Lung (tissue), 11 donors: ENCODE measurements at regions not wholly inside any gene's neighbourhood (a gene's known extent, or its start where the extent isn't known, plus 50 kb on each side); places are given as distances from the start of the nearest gene placed in this dataset.

Source experiments
- ATAC-seq: fragments of 200-7000 bp; cut with Tn5 transposase; one replicate; pipeline ENCODE4 v1.9.1; 2020; ENCODE audit warnings: moderate number of reproducible peaks; ENCODE audit not compliant: insufficient read depth, low FRiP score
- DNase-seq, 3 donors: peaks; one replicate each; pipeline ENCODE4 v3.0.0-alpha.2; 2013 to 2017
- H3K27ac ChIP-seq, 2 donors: one replicate each; pipeline ENCODE4 v1.5.1; 2013; ENCODE audit warnings: mild to moderate bottlenecking in 2 of 2, moderate library complexity in 2 of 2, control low read depth in 1 of 2, inconsistent platforms in 1 of 2, low read depth in 1 of 2, low read length in 1 of 2
- H3K27me3 ChIP-seq, 3 donors: one replicate each; pipeline ENCODE4 v1.5.1; 2013; ENCODE audit warnings: low read length in 2 of 3; ENCODE audit not compliant: control insufficient read depth in 3 of 3, insufficient read depth in 3 of 3
- H3K36me3 ChIP-seq, 4 donors: one replicate each; pipeline ENCODE4 v1.5.1; 2013; ENCODE audit warnings: low read length in 4 of 4, mild to moderate bottlenecking in 1 of 4, moderate library complexity in 1 of 4; ENCODE audit not compliant: control insufficient read depth in 4 of 4, insufficient read depth in 4 of 4
- H3K4me1 ChIP-seq, 5 donors: one replicate each; pipeline ENCODE4 v1.5.1; 2013; ENCODE audit warnings: low read length in 5 of 5, mild to moderate bottlenecking in 2 of 5, moderate library complexity in 1 of 5; ENCODE audit not compliant: control insufficient read depth in 5 of 5, insufficient read depth in 5 of 5
- H3K4me3 ChIP-seq: one replicate; pipeline ENCODE4 v1.5.1; 2013; ENCODE audit warnings: mild to moderate bottlenecking, control low read depth, moderate library complexity
- H3K9ac ChIP-seq, 2 donors: one replicate each; pipeline ENCODE4 v1.5.1; 2013; ENCODE audit warnings: low read length in 2 of 2, control low read depth in 1 of 2; ENCODE audit not compliant: insufficient read depth in 1 of 2
- H3K9me3 ChIP-seq, 4 donors: one replicate each; pipeline ENCODE4 v1.5.1; 2013; ENCODE audit warnings: low read length in 3 of 4, mild to moderate bottlenecking in 1 of 4, moderate library complexity in 1 of 4; ENCODE audit not compliant: control insufficient read depth in 4 of 4, insufficient read depth in 3 of 4
- CTCF ChIP-seq: IDR thresholded peaks from 2 replicates; pipeline ENCODE4 v1.5.1; 2012; ENCODE audit warnings: mild to moderate bottlenecking; ENCODE audit errors: control extremely low read depth, extremely low read depth
- WGBS, 2 donors: extraction: QIAGEN DNeasy Blood & Tissue Kit; methylation state at CpG; one replicate each; pipeline ENCODE4 v1.1.7; 2013; 5-methylcytosine and 5-hydroxymethylcytosine counted together
- donor health status: control.
- donor health status: control.
- donor health status: Bipolar disorder and iron deficiency.
- donor health status: healthy.
- donor health status: DM: yes; HTN: yes; CAD: no.

GRCh38 chr7:49714182-49714581 is 59.3 kb upstream of the VWC2 start:
- Histone ChIP-seq H3K9me3 (peaks cover 0 to 4% (median 0%) of the 10 kb centered on the region in 4 donors), H3K36me3 (no peaks in the 10 kb centered on the region), H3K9ac (no peak overlapping the region), H3K4me1 (no peaks in the 10 kb centered on the region), H3K4me3 (no peak overlapping the region), H3K27ac (no peak overlapping the region), H3K27me3 (no peaks in the 10 kb centered on the region)
- WGBS, 2 donors: 53 to 58% methylated on average over 2 of the region's 2 CpGs
- ATAC-seq (no peak), DNase-seq (no peak)
- TF ChIP-seq CTCF: no peak

GRCh38 chr7:49715486-49715885 is 58.0 kb upstream of the VWC2 start:
- Histone ChIP-seq H3K9ac (no peak overlapping the region), H3K4me1 (no peaks in the 10 kb centered on the region), H3K27me3 (no peaks in the 10 kb centered on the region), H3K9me3 (peaks cover 0 to 4% (median 0%) of the 10 kb centered on the region in 4 donors), H3K36me3 (no peaks in the 10 kb centered on the region), H3K4me3 (no peak overlapping the region), H3K27ac (no peak overlapping the region)
- ATAC-seq (no peak), DNase-seq (no peak)
- no peak for TF ChIP-seq CTCF
- WGBS, 2 donors: 83 to 88% methylated on average over 2 of the region's 2 CpGs

GRCh38 chr7:49717547-49717946 is 55.9 kb upstream of the VWC2 start:
- Histone ChIP-seq H3K27ac (no peak overlapping the region), H3K9me3 (peaks cover 0 to 4% (median 0%) of the 10 kb centered on the region in 4 donors), H3K4me3 (no peak overlapping the region), H3K4me1 (no peaks in the 10 kb centered on the region), H3K27me3 (no peaks in the 10 kb centered on the region), H3K9ac (no peak overlapping the region), H3K36me3 (no peaks in the 10 kb centered on the region)
- no peak for TF ChIP-seq CTCF
- 83 to 87% methylated on average over 2 of the region's 2 CpGs for WGBS, 2 donors
- DNase-seq: no peak
- no peak for ATAC-seq

GRCh38 chr7:49718760-49719159 is 54.7 kb upstream of the VWC2 start:
- Histone ChIP-seq H3K9ac (no peak overlapping the region), H3K4me1 (no peaks in the 10 kb centered on the region), H3K27ac (no peak overlapping the region), H3K9me3 (peaks cover 0 to 4% (median 0%) of the 10 kb centered on the region in 4 donors), H3K27me3 (no peaks in the 10 kb centered on the region), H3K36me3 (no peaks in the 10 kb centered on the region), H3K4me3 (no peak overlapping the region)
- WGBS, 2 donors: 65 to 77% methylated on average over 4 of the region's 4 CpGs
- ATAC-seq (no peak), DNase-seq (no peak)
- no peak for TF ChIP-seq CTCF
